Karpas-422 (cell line): ENCODE measurements at regions not wholly inside any gene's neighbourhood (a gene's known extent, or its start where the extent isn't known, plus 50 kb on each side); places are given as distances from the start of the nearest gene placed in this dataset.
"Not testable (repeated sequence)": the region's sequence is repeated elsewhere in the genome, so short reads cannot be mapped to it uniquely, and the experiment has no call there.

Experiments used
- DNase-seq: peaks from one replicate; pipeline ENCODE4 v3.0.0-alpha.2; 2015
- H2AFZ ChIP-seq: fragments of 200-600 bp; sonication (generic); 2 replicates; pipeline ENCODE4 v1.6.1; 2014; ENCODE audit warnings: antibody characterized with exemption, low read length, mixed read lengths
- H3K27ac ChIP-seq: fragments of 200-600 bp; sonication (generic); 2 replicates; pipeline ENCODE4 v1.5.1; 2014; ENCODE audit warnings: mild to moderate bottlenecking, low read length, moderate library complexity
- H3K27me3 ChIP-seq: fragments of 200-600 bp; sonication (generic); 2 replicates; pipeline ENCODE4 v1.6.1; 2014; ENCODE audit warnings: low read length, mixed read lengths
- H3K36me3 ChIP-seq: fragments of 200-600 bp; sonication (generic); 2 replicates; pipeline ENCODE4 v1.6.1; 2014; ENCODE audit warnings: low read length, mixed read lengths; ENCODE audit not compliant: insufficient read depth
- H3K4me1 ChIP-seq: fragments of 200-600 bp; sonication (generic); 2 replicates; pipeline ENCODE4 v1.6.1; 2014; ENCODE audit warnings: mild to moderate bottlenecking, low read length, mixed read lengths
- H3K4me2 ChIP-seq: fragments of 200-600 bp; sonication (generic); 2 replicates; pipeline ENCODE4 v1.6.1; 2014; ENCODE audit warnings: low read length, low read depth, mild to moderate bottlenecking; ENCODE audit not compliant: poor library complexity, severe bottlenecking
- H3K4me3 ChIP-seq: fragments of 200-600 bp; sonication (generic); 2 replicates; pipeline ENCODE4 v1.5.1; 2014; ENCODE audit warnings: mild to moderate bottlenecking, antibody characterized with exemption, low read length, mixed read lengths
- H3K79me2 ChIP-seq: fragments of 200-600 bp; sonication (generic); 2 replicates; pipeline ENCODE4 v1.6.1; 2014; ENCODE audit warnings: mild to moderate bottlenecking, low read length, mixed read lengths
- H3K9ac ChIP-seq: fragments of 200-600 bp; sonication (generic); 2 replicates; pipeline ENCODE4 v1.6.0; 2014; ENCODE audit warnings: low read length
- H3K9me2 ChIP-seq: fragments of 200-600 bp; sonication (generic), shearing (Covaris generic); replicated peaks from 2 replicates; pipeline ENCODE4 v1.6.0; 2014; ENCODE audit warnings: mild to moderate bottlenecking, low read length, moderate library complexity; ENCODE audit not compliant: insufficient read depth
- H3K9me3 ChIP-seq: fragments of 300-700, 200-600 bp; sonication (generic); 2 replicates; pipeline ENCODE4 v1.6.1; 2014; ENCODE audit warnings: low read length, mixed read lengths
- H4K20me1 ChIP-seq: fragments of 200-600 bp; sonication (generic); 2 replicates; pipeline ENCODE4 v1.6.1; 2014; ENCODE audit warnings: mild to moderate bottlenecking, antibody characterized with exemption, low read length, low read depth; ENCODE audit not compliant: insufficient read depth

DNA sequence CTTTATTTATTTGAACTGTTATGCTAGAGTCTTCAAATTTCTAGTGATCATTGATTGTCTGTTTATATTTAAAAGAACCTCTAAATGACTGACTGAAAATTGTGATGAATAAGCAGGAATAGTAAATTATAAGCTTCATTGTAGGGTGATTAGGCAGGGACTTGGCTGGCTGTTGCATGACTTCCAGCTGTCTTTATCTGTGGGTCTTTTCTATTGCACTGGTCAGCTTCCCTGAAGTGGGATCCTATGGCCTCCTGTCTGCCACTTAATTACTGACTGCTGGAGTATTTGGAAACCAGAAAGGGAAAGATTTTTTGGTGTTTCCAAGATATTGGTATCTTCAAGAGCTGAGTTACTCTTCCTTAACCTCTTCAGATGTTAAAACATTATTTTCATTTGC is 123.0 kb upstream of the CCNH start:
- H3K9ac ChIP-seq: no peak overlapping the region
- no peaks in the 10 kb centered on the region for H3K4me1 ChIP-seq
- no peak overlapping the region for H3K4me2 ChIP-seq
- no peak overlapping the region for H3K4me3 ChIP-seq
- H3K79me2 ChIP-seq: no peaks in the 10 kb centered on the region
- no peaks in the 10 kb centered on the region for H4K20me1 ChIP-seq
- DNase-seq: no peak
- no peaks in the 10 kb centered on the region for H3K9me2 ChIP-seq
- no peaks in the 10 kb centered on the region for H3K9me3 ChIP-seq
- H3K36me3 ChIP-seq: no peaks in the 10 kb centered on the region
- H2AFZ ChIP-seq: no peak overlapping the region
- H3K27ac ChIP-seq: no peak overlapping the region
- no peaks in the 10 kb centered on the region for H3K27me3 ChIP-seq

DNA sequence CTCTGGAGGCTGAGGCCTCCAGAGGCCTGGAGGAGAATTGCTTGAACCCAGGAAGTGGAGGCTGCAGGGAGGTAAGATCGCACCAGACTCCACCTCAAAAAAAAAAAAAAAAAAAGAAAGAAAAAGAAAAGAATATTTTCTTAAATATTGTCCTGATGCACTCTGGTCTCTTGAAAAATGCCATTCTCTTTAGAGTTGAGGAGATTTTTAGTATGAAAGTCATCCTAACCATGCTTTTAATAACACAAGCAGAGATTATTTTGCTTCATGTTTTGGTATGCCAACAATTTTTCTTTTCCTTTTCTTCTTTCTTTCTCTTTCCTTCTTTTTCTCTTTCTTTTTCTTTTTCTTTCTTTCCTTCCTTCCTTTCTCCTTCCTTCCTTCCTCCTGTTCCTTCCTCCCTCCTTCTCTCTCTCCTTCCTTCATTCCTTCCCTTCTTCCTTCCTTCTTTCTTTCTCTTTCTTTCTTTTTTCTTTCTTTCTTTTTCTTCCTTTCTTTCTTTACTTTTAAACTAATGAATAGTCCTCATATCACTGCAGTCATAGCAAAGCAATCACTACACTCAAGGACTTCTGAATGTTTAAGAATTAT is 116.9 kb upstream of the CCNH start:
- Histone ChIP-seq H3K9me2 (no peaks in the 10 kb centered on the region), H3K4me3 (no peak overlapping the region), H3K4me2 (no peak overlapping the region), H3K27ac (no peak overlapping the region), H4K20me1 (no peaks in the 10 kb centered on the region), H3K9ac (no peak overlapping the region), H3K9me3 (no peaks in the 10 kb centered on the region), H3K4me1 (no peaks in the 10 kb centered on the region), H2AFZ (no peak overlapping the region), H3K27me3 (no peaks in the 10 kb centered on the region), H3K36me3 (no peaks in the 10 kb centered on the region), H3K79me2 (no peaks in the 10 kb centered on the region)
- DNase-seq: no peak

DNA sequence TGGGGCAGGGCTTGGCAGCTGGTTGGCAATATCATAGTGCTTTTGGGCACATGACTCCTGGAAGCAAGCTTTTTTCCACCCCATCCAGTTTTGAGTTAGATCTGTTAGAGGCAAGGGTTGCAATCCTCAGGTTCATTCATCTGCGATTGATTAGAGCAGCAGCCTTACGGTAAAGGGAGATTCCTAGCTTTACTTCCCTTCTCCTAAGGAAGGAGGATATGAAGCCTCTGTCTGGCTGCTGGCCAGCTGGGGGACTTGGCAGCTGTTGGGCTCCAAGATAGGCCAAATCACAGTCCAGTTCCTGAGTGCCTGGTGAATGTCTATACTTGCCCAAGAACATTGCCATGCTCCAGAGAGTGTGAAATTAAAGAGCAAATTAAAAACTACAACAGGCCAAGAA is 113.4 kb upstream of the CCNH start:
- Histone ChIP-seq H2AFZ (no peak overlapping the region), H3K4me2 (no peak overlapping the region)

DNA sequence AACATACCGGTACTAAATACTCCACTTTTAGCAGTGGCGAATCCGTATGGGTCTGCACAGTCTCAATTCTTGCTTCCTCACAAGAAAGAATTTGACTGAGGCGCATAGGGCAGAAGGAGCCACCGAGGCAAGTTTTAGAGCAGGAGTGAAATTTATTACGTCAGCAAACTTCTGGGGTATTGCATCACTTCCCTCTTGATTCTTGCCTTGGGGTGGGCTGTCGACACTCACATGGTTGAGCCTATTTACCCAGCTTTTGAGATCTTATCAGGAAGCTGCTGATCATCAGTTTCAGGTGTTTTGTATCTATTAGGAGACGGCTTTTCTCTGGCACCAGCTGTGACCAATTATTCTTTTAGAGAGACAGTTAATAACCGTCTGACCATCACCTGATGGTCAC is 111.5 kb upstream of the CCNH start:
- Histone ChIP-seq H4K20me1 (no peaks in the 10 kb centered on the region), H3K36me3 (no peaks in the 10 kb centered on the region)
- DNase-seq: no peak

More for the DNA sequence above, 113.4 kb upstream of the CCNH start:
- Histone ChIP-seq H3K9me3 (no peaks in the 10 kb centered on the region), H4K20me1 (no peaks in the 10 kb centered on the region), H3K27ac (no peak overlapping the region), H3K9ac (no peak overlapping the region), H3K4me1 (no peaks in the 10 kb centered on the region), H3K4me3 (no peak overlapping the region), H3K36me3 (no peaks in the 10 kb centered on the region), H3K79me2 (no peaks in the 10 kb centered on the region), H3K9me2 (no peaks in the 10 kb centered on the region), H3K27me3 (no peaks in the 10 kb centered on the region)
- no peak for DNase-seq

DNA sequence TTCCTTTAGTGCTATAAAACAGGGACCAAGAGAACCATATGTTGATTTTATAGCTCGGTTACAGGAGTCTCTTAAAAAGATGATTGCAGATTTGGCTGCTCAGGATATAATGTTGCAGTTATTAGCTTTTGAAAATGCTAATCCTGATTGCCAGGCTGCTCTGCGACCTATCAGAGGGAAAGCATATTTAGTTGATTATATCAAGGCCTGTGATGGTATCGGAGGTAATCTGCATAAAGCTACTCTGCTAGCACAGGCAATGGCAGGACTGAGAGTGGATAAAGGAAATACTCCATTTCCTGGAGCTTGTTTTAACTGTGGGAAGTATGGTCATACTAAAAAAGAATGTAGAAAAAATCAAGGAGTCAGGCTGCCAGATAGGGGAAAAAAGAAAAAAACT is 99.0 kb upstream of the CCNH start:
- not testable (repeated sequence) for H3K4me2 ChIP-seq, H3K9me3 ChIP-seq, H3K4me3 ChIP-seq, DNase-seq, H3K9ac ChIP-seq, H3K27me3 ChIP-seq, H4K20me1 ChIP-seq, H3K27ac ChIP-seq, H2AFZ ChIP-seq, H3K36me3 ChIP-seq, H3K4me1 ChIP-seq, H3K79me2 ChIP-seq, H3K9me2 ChIP-seq

More for the DNA sequence above, 111.5 kb upstream of the CCNH start:
- H3K9me2 ChIP-seq: no peaks in the 10 kb centered on the region
- H3K27me3 ChIP-seq: no peaks in the 10 kb centered on the region
- H3K4me2 ChIP-seq: no peak overlapping the region
- no peaks in the 10 kb centered on the region for H3K4me1 ChIP-seq
- no peak overlapping the region for H3K9ac ChIP-seq
- no peak overlapping the region for H3K27ac ChIP-seq
- no peaks in the 10 kb centered on the region for H3K9me3 ChIP-seq
- no peaks in the 10 kb centered on the region for H3K79me2 ChIP-seq
- no peak overlapping the region for H2AFZ ChIP-seq
- H3K4me3 ChIP-seq: no peak overlapping the region

DNA sequence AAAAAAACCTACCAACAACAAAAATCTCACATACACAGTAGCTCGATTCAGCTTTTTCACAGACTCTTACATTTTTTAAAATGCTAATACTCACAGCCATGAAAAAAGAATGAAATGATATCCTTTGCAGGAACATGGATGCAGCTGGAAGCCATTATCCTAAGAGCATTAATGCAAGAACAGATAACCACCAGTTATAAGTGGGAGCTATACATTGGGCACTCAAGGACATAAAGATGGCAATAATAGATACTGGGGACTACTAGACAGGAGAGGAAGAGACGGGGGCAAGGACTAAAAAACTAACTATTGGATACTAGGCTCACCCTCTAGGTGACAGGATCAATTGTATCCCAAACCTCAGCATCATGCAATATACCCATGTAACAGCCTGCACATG is 90.3 kb upstream of the CCNH start:
- no peaks in the 10 kb centered on the region for H3K27me3 ChIP-seq
- no peak overlapping the region for H2AFZ ChIP-seq
- H3K27ac ChIP-seq: no peak overlapping the region
- no peaks in the 10 kb centered on the region for H3K9me3 ChIP-seq
- H3K4me2 ChIP-seq: no peak overlapping the region
- DNase-seq: no peak
- H3K9me2 ChIP-seq: no peaks in the 10 kb centered on the region
- H3K9ac ChIP-seq: no peak overlapping the region
- H3K36me3 ChIP-seq: no peaks in the 10 kb centered on the region
- no peak overlapping the region for H3K4me3 ChIP-seq
- H3K4me1 ChIP-seq: no peaks in the 10 kb centered on the region
- H3K79me2 ChIP-seq: no peaks in the 10 kb centered on the region
- no peaks in the 10 kb centered on the region for H4K20me1 ChIP-seq

DNA sequence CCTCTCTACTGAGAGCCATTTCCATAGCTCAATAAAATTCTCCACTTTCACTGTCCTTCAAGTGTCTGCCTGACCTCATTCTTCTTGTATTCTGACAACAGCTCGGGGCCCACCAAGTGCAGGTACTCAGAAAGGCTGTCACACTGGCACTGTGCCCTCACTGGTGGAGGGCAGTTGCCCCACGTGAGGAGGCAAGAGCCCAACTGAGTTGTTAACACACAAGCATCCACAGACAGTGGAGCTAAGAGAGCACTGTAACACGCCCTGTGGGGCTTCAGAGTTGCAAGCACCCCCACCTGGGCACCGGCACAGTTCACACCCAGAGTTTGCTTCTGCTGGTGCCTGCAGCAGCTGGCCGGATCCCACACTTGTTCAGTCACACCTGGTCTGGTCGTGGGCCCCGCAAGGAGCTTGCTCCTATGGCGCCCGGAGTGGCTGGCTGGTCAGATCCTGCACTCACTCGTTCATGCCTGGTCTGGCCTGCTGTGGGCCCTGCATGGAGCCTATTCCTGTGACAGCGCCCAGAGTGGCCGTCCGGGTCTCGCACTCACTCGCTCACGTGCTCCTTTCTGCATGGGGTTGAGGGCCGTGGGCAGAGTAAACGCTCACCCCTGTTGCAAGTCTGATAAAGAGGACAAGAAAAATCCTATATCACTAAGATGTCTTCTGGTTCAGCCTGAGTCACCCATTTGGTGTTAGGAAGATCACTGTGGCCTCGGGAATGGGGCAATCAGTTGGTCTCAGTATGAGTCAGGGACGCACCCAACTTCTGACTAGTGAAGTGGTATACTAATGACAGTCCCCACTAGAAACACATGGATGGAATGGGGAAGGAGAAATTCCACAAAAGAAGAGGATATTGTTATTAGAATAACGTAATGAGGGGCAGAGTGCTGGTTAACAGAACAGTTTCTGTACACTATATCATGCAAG is 87.0 kb upstream of the CCNH start:
- no peaks in the 10 kb centered on the region for H3K27me3 ChIP-seq
- no peak overlapping the region for H3K27ac ChIP-seq
- no peaks in the 10 kb centered on the region for H4K20me1 ChIP-seq
- H2AFZ ChIP-seq: no peak overlapping the region
- no peaks in the 10 kb centered on the region for H3K9me3 ChIP-seq
- H3K9me2 ChIP-seq: no peaks in the 10 kb centered on the region
- no peaks in the 10 kb centered on the region for H3K79me2 ChIP-seq
- no peak for DNase-seq
- no peaks in the 10 kb centered on the region for H3K4me1 ChIP-seq
- no peak overlapping the region for H3K4me2 ChIP-seq
- H3K36me3 ChIP-seq: no peaks in the 10 kb centered on the region
- H3K4me3 ChIP-seq: no peak overlapping the region
- H3K9ac ChIP-seq: no peak overlapping the region
